Endothelial cell of umbilical vein (primary cell): ENCODE measurements at regions not wholly inside any gene's neighbourhood (a gene's known extent, or its start where the extent isn't known, plus 50 kb on each side); places are given as distances from the start of the nearest gene placed in this dataset.

Experiments
- BruUV-seq: library from RNA; stranded (reverse); fragments of 400-500 nt; replicated peaks from 2 replicates; lab custom pipeline; 2021; lab: Mats Ljungman, UMichigan
- CTCF ChIA-PET: fragments of 300-600, 350-600 bp; sonication (Branson Sonifier 250); formaldehyde crosslinking; loops from one replicate; lab custom pipeline; 2021; ENCODE audit warnings: antibody characterized with exemption, inconsistent platforms; lab: Charles Lee
- POLR2A ChIA-PET: fragments of 300-600, 350-600 bp; sonication (Branson Sonifier 250); formaldehyde crosslinking; loops from one replicate; lab custom pipeline; 2021; ENCODE audit warnings: antibody characterized with exemption, inconsistent platforms; lab: Charles Lee
- DNase-seq: peaks from one replicate; pipeline ENCODE4 v3.0.0-alpha.2; 2011; ENCODE audit warnings: low read depth, low spot score
- FAIRE-seq: peaks from 2 replicates; lab custom pipeline; 2011; peaks lifted over from hg19 to GRCh38; lab: Jason Lieb, UNC
- H2AFZ ChIP-seq: 2 replicates; pipeline ENCODE4 v1.6.0; 2012; ENCODE audit warnings: low read depth, low read length, control low read depth, inconsistent platforms
- H3K27ac ChIP-seq: 2 replicates; pipeline ENCODE4 v1.5.1; 2011; ENCODE audit warnings: low read depth, mild to moderate bottlenecking, control low read depth, low read length, moderate library complexity; ENCODE audit not compliant: insufficient read depth
- H3K27me3 ChIP-seq, 2 experiments: 2 replicates each; pipeline versions ENCODE4 v1.6.0 to v1.6.1; 2011; ENCODE audit warnings: low read length in 2 of 2, mixed read lengths in 1 of 2; ENCODE audit not compliant: control insufficient read depth in 2 of 2, insufficient read depth in 2 of 2
- H3K36me3 ChIP-seq, 2 experiments: 2 replicates in 1 of 2; 3 replicates in 1 of 2; pipeline ENCODE4 v1.5.1; 2011; ENCODE audit warnings: low read length in 2 of 2, mild to moderate bottlenecking in 1 of 2, moderate library complexity in 1 of 2; ENCODE audit not compliant: control insufficient read depth in 2 of 2, insufficient read depth in 2 of 2; ENCODE audit errors: extremely low read depth in 1 of 2
- H3K4me1 ChIP-seq: 3 replicates; pipeline ENCODE4 v1.5.1; 2011; ENCODE audit warnings: mild to moderate bottlenecking, low read length; ENCODE audit not compliant: control insufficient read depth, insufficient read depth; ENCODE audit errors: extremely low read depth
- H3K4me2 ChIP-seq: 2 replicates; pipeline ENCODE4 v1.6.1; 2011; ENCODE audit warnings: low read length, control low read depth, mixed read lengths; ENCODE audit not compliant: insufficient read depth
- H3K4me3 ChIP-seq, 3 experiments: fragments of 200-600 bp in 1 of 3; sonication (generic), shearing (Covaris generic) in 1 of 3; replicated peaks in 1 of 3; 2 replicates each; pipeline ENCODE4 v1.5.1; 2011 to 2016; ENCODE audit warnings: control low read depth in 3 of 3, low read length in 3 of 3, mild to moderate bottlenecking in 2 of 3, inconsistent platforms in 1 of 3, low read depth in 1 of 3, moderate library complexity in 1 of 3; ENCODE audit not compliant: insufficient read depth in 1 of 3
- H3K79me2 ChIP-seq: 2 replicates; pipeline ENCODE4 v1.6.0; 2012; ENCODE audit warnings: low read length, inconsistent platforms; ENCODE audit not compliant: control insufficient read depth, insufficient read depth
- H3K9ac ChIP-seq: replicated peaks from 2 replicates; pipeline ENCODE3; 2011; ENCODE audit warnings: low read length, control low read depth; ENCODE audit not compliant: insufficient read depth; ENCODE audit errors: extremely low read depth
- H3K9me1 ChIP-seq: replicated peaks from 3 replicates; pipeline ENCODE4 v1.6.0; 2011; ENCODE audit warnings: mild to moderate bottlenecking, low read length; ENCODE audit not compliant: control insufficient read depth, insufficient read depth; ENCODE audit errors: extremely low read depth
- H3K9me3 ChIP-seq: replicated peaks from 2 replicates; pipeline ENCODE4 v1.5.1; 2012; ENCODE audit warnings: low read length, inconsistent platforms; ENCODE audit not compliant: control insufficient read depth, insufficient read depth
- H4K20me1 ChIP-seq: replicated peaks from 2 replicates; pipeline ENCODE3; 2011; ENCODE audit warnings: mild to moderate bottlenecking, low read length; ENCODE audit not compliant: control insufficient read depth, insufficient read depth; ENCODE audit errors: extremely low read depth
- EZH2 ChIP-seq: IDR thresholded peaks from 2 replicates; pipeline ENCODE4 v1.6.1; 2012; ENCODE audit warnings: borderline replicate concordance, low read depth, mild to moderate bottlenecking, moderate library complexity, low read length, inconsistent platforms; ENCODE audit not compliant: severe bottlenecking
- FOS ChIP-seq: IDR thresholded peaks from 2 replicates; pipeline ENCODE4 v1.6.1; 2011; ENCODE audit warnings: mild to moderate bottlenecking, low read length, moderate library complexity, borderline replicate concordance; ENCODE audit not compliant: insufficient read depth
- GATA2 ChIP-seq: IDR thresholded peaks from 2 replicates; pipeline ENCODE4 v1.7.0; 2011; ENCODE audit warnings: low read depth, mild to moderate bottlenecking, moderate library complexity, mixed read lengths, low read length; ENCODE audit not compliant: insufficient read length, insufficient read depth
- JUN ChIP-seq: IDR thresholded peaks from 2 replicates; pipeline ENCODE4 v1.6.1; 2011; ENCODE audit warnings: borderline replicate concordance, low read depth; ENCODE audit not compliant: insufficient read length, insufficient read depth
- MYC ChIP-seq: IDR thresholded peaks from one replicate; pipeline ENCODE4 v1.6.1; 2011; ENCODE audit warnings: mild to moderate bottlenecking, low read depth, low read length
- POLR2A ChIP-seq: IDR thresholded peaks from 2 replicates; pipeline ENCODE4 v1.6.1; 2012; ENCODE audit warnings: low read depth, mild to moderate bottlenecking, control low read depth, low read length
- POLR2AphosphoS5 ChIP-seq: IDR thresholded peaks from 2 replicates; pipeline ENCODE4 v1.6.1; 2012; ENCODE audit warnings: low read depth, mild to moderate bottlenecking, control low read depth, low read length, moderate library complexity; ENCODE audit not compliant: insufficient read depth
- dilution Hi-C: fragments of 300-500 bp; cut with MboI; formaldehyde crosslinking; loops from one replicate; pipeline ENCODE4 v1.15.0; 2019; ENCODE audit warnings: low sequenced_read_pairs; ENCODE audit not compliant: extremely low pct_ligation_motif_present
- intact Hi-C: fragments of 100-400 bp; cut with micrococcal nuclease; formaldehyde crosslinking; loops from one replicate; pipeline ENCODE4 v1.10.0; 2022
- TF ChIP-seq, protein P1 (sequence below), 2 donors: IDR thresholded peaks; 1 replicate in 1 of 2; 2 replicates in 1 of 2; pipeline ENCODE4 v1.5.1; 2011; ENCODE audit warnings: low read length in 2 of 2, mild to moderate bottlenecking in 2 of 2, moderate library complexity in 2 of 2, control low read depth in 1 of 2, inconsistent platforms in 1 of 2, low read depth in 1 of 2; ENCODE audit not compliant: insufficient read depth in 1 of 2; ENCODE audit errors: extremely low read depth in 1 of 2
- TF ChIP-seq, protein P2 (sequence below): IDR thresholded peaks from 2 replicates; pipeline ENCODE4 v1.6.1; 2011; ENCODE audit not compliant: insufficient read depth, insufficient read length

DNA sequence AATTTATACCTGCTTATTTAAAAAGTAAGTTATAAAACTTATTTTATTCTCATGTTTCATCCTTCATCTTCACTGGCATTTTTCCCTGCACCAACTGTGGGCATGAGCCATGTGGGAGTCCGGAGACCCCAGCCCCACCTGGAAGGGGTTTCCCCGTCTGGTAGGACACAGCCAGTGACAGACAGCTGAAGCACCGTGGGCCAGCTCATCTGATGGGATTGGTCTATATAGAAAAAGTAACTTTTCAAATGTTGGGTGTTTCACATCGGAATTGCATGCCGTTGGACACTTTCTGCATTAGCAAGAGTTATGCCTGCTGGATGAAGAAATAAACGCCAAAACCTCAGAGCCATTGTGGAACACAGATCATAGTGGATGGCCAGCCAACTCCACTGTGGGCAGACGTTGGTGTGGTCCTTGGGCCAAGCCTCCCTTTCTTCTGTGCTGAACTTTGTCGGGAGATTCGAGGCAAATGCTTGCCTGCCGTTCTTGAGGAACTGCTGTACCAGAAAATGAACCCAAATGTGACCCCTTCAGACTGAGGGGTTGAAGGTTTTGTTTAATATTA is 1329.3 kb downstream of the TBC1D22A start:
- H3K4me1 ChIP-seq = no peaks in the 10 kb centered on the region
- H3K36me3 ChIP-seq = no peaks in the 10 kb centered on the region
- no peaks in the 10 kb centered on the region for H3K27me3 ChIP-seq
- dilution Hi-C loops (no loop called here), intact Hi-C loops (no loop called here)
- DNase-seq = no peak
- H3K79me2 ChIP-seq = no peaks in the 10 kb centered on the region
- H3K9me3 ChIP-seq = peaks cover 2% of the 10 kb centered on the region
- TF ChIP-seq EZH2 = no peak
- no peak for TF ChIP-seq MYC
- TF ChIP-seq, protein P1, sequence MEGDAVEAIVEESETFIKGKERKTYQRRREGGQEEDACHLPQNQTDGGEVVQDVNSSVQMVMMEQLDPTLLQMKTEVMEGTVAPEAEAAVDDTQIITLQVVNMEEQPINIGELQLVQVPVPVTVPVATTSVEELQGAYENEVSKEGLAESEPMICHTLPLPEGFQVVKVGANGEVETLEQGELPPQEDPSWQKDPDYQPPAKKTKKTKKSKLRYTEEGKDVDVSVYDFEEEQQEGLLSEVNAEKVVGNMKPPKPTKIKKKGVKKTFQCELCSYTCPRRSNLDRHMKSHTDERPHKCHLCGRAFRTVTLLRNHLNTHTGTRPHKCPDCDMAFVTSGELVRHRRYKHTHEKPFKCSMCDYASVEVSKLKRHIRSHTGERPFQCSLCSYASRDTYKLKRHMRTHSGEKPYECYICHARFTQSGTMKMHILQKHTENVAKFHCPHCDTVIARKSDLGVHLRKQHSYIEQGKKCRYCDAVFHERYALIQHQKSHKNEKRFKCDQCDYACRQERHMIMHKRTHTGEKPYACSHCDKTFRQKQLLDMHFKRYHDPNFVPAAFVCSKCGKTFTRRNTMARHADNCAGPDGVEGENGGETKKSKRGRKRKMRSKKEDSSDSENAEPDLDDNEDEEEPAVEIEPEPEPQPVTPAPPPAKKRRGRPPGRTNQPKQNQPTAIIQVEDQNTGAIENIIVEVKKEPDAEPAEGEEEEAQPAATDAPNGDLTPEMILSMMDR (IDR thresholded peaks at IDR 0.05; ENCODE audit: extremely low read depth in 1 of 2, insufficient read depth in 1 of 2, low read depth in 1 of 2, low read length in 2 of 2) = no peak
- TF ChIP-seq FOS = no peak
- no peak for TF ChIP-seq POLR2AphosphoS5
- TF ChIP-seq, protein P2, sequence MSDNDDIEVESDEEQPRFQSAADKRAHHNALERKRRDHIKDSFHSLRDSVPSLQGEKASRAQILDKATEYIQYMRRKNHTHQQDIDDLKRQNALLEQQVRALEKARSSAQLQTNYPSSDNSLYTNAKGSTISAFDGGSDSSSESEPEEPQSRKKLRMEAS = no peak
- TF ChIP-seq GATA2 = no peak
- TF ChIP-seq POLR2A = no peak
- no peak for TF ChIP-seq JUN
- BruUV-seq = no TSS peak
- FAIRE-seq = no peak
- no peak overlapping the region for H3K4me2 ChIP-seq
- ChIA-PET CTCF (no interaction called here), POLR2A (no interaction called here)
- no peaks in the 10 kb centered on the region for H3K9me1 ChIP-seq
- no peaks in the 10 kb centered on the region for H4K20me1 ChIP-seq
- H3K27ac ChIP-seq = no peak overlapping the region
- H2AFZ ChIP-seq = no peak overlapping the region
- H3K9ac ChIP-seq = no peak overlapping the region
- H3K4me3 ChIP-seq = no peak overlapping the region
